Neural cell (in vitro differentiated cells): ENCODE measurements at regions not wholly inside any gene's neighbourhood (a gene's known extent, or its start where the extent isn't known, plus 50 kb on each side); places are given as distances from the start of the nearest gene placed in this dataset.

Experiments used
- H2AFZ ChIP-seq: fragments of 200-600, 300-800 bp; sonication (generic), shearing (Covaris generic); 2 replicates; pipeline ENCODE4 v1.6.0; 2014; ENCODE audit warnings: low read depth, mild to moderate bottlenecking, antibody characterized with exemption, low read length, moderate library complexity
- H3F3A ChIP-seq: fragments of 200-600 bp; shearing (Covaris generic); 2 replicates; pipeline ENCODE4 v1.6.1; 2016; ENCODE audit warnings: mild to moderate bottlenecking, moderate library complexity, mixed read lengths, antibody characterized with exemption, low read length; ENCODE audit not compliant: insufficient read depth, poor library complexity, severe bottlenecking
- H3K27ac ChIP-seq: fragments of 200-600, 300-800 bp; sonication (generic), shearing (Covaris generic); 2 replicates; pipeline ENCODE4 v1.5.1; 2014; ENCODE audit warnings: mild to moderate bottlenecking, low read length, moderate library complexity
- H3K27me3 ChIP-seq: fragments of 300-800, 200-600 bp; sonication (generic), shearing (Covaris generic); 2 replicates; pipeline ENCODE4 v1.6.0; 2014; ENCODE audit warnings: mild to moderate bottlenecking, low read depth, low read length, moderate library complexity; ENCODE audit not compliant: insufficient read depth
- H3K36me3 ChIP-seq: fragments of 300-800, 200-600 bp; sonication (generic), shearing (Covaris generic); 2 replicates; pipeline ENCODE4 v1.5.1; 2014; ENCODE audit warnings: mild to moderate bottlenecking, antibody characterized with exemption, low read length, moderate library complexity; ENCODE audit not compliant: insufficient read depth
- H3K4me2 ChIP-seq: fragments of 300-800, 200-600 bp; sonication (generic), shearing (Covaris generic); 2 replicates; pipeline ENCODE4 v1.6.0; 2014; ENCODE audit warnings: mild to moderate bottlenecking, low read length
- H3K4me3 ChIP-seq: fragments of 300-800, 200-600 bp; sonication (generic), shearing (Covaris generic); 2 replicates; pipeline ENCODE4 v1.5.1; 2014; ENCODE audit warnings: mild to moderate bottlenecking, low read length, moderate library complexity
- H3K79me2 ChIP-seq: fragments of 200-600 bp; shearing (Covaris generic); replicated peaks from 2 replicates; pipeline ENCODE4 v1.6.0; 2014; ENCODE audit warnings: mild to moderate bottlenecking, low read length, moderate library complexity; ENCODE audit not compliant: insufficient read depth
- H3K9ac ChIP-seq: fragments of 300-800, 200-600 bp; sonication (generic), shearing (Covaris generic); 2 replicates; pipeline ENCODE4 v1.6.1; 2016; ENCODE audit warnings: mild to moderate bottlenecking, low read length, mixed read lengths
- H3K9me2 ChIP-seq: fragments of 200-600 bp; shearing (Covaris generic); 2 replicates; pipeline ENCODE4 v1.6.1; 2016; ENCODE audit warnings: mild to moderate bottlenecking, low read length, mixed read lengths; ENCODE audit not compliant: insufficient read depth
- H3K9me3 ChIP-seq: fragments of 200-600, 300-800 bp; sonication (generic), shearing (Covaris generic); 2 replicates; pipeline ENCODE4 v1.6.1; 2016; ENCODE audit warnings: mild to moderate bottlenecking, mixed run types, low read length, moderate library complexity, mixed read lengths
- H4K20me1 ChIP-seq: fragments of 200-600 bp; shearing (Covaris generic); 2 replicates; pipeline ENCODE4 v1.6.1; 2016; ENCODE audit warnings: mild to moderate bottlenecking, mixed run types; ENCODE audit not compliant: insufficient read depth
- EP300 ChIP-seq: fragments of 450-650 bp; conservative IDR thresholded peaks from 2 replicates; pipeline ENCODE4 v1.6.1; 2014; ENCODE audit warnings: antibody characterized with exemption, mild to moderate bottlenecking, moderate library complexity; ENCODE audit not compliant: poor library complexity, severe bottlenecking
- EZH2 ChIP-seq: fragments of 200-600, 300-800 bp; shearing (Covaris generic), sonication (generic); IDR thresholded peaks from 2 replicates; pipeline ENCODE4 v1.6.1; 2014; ENCODE audit warnings: antibody characterized with exemption, low read length, borderline replicate concordance, mild to moderate bottlenecking; ENCODE audit not compliant: insufficient read depth, poor library complexity, severe bottlenecking
- MXI1 ChIP-seq: fragments of 450-650 bp; conservative IDR thresholded peaks from 2 replicates; pipeline ENCODE4 v1.6.1; 2014; ENCODE audit warnings: antibody characterized with exemption, mild to moderate bottlenecking; ENCODE audit not compliant: poor library complexity, severe bottlenecking
- POLR2AphosphoS5 ChIP-seq: IDR thresholded peaks from 2 replicates; pipeline ENCODE4 v1.6.1; 2012
- RAD21 ChIP-seq: fragments of 450-650 bp; conservative IDR thresholded peaks from 2 replicates; pipeline ENCODE4 v1.6.1; 2014; ENCODE audit warnings: antibody characterized with exemption, mild to moderate bottlenecking, moderate library complexity
- SMC3 ChIP-seq: fragments of 450-650 bp; conservative IDR thresholded peaks from 2 replicates; pipeline ENCODE4 v1.6.1; 2014; ENCODE audit warnings: antibody characterized with exemption, mild to moderate bottlenecking, moderate library complexity; ENCODE audit not compliant: poor library complexity
- TAF1 ChIP-seq: IDR thresholded peaks from 2 replicates; pipeline ENCODE4 v1.6.1; 2012; ENCODE audit warnings: low read depth
- TF ChIP-seq, protein P1 (sequence below): fragments of 450-650 bp; IDR thresholded peaks from 2 replicates; pipeline ENCODE4 v1.5.1; 2014; ENCODE audit warnings: antibody characterized with exemption, mild to moderate bottlenecking, moderate library complexity; ENCODE audit not compliant: poor library complexity, severe bottlenecking
- TF ChIP-seq, protein P2 (sequence below): IDR thresholded peaks from 2 replicates; pipeline ENCODE4 v1.6.1; 2012; ENCODE audit warnings: borderline replicate concordance

- H3K9me2 ChIP-seq = no peaks in the 10 kb centered on the region
- H3K9ac ChIP-seq = no peak overlapping the region
- no peaks in the 10 kb centered on the region for H3K79me2 ChIP-seq
- no peak for TF ChIP-seq SMC3
- TF ChIP-seq EZH2 = no peak
- H4K20me1 ChIP-seq = no peaks in the 10 kb centered on the region
- H3K4me3 ChIP-seq = no peak overlapping the region
- no peaks in the 10 kb centered on the region for H3K9me3 ChIP-seq
- H3K4me2 ChIP-seq = no peak overlapping the region
- no peak overlapping the region for H3K27ac ChIP-seq
- H3K36me3 ChIP-seq = no peaks in the 10 kb centered on the region
- H3K27me3 ChIP-seq = no peaks in the 10 kb centered on the region
- H3F3A ChIP-seq = peaks cover 1% of the 10 kb centered on the region
- no peak overlapping the region for H2AFZ ChIP-seq
Observed at GRCh38 chr5:174294891-174295620, 249.6 kb downstream of the NSG2 start.

DNA sequence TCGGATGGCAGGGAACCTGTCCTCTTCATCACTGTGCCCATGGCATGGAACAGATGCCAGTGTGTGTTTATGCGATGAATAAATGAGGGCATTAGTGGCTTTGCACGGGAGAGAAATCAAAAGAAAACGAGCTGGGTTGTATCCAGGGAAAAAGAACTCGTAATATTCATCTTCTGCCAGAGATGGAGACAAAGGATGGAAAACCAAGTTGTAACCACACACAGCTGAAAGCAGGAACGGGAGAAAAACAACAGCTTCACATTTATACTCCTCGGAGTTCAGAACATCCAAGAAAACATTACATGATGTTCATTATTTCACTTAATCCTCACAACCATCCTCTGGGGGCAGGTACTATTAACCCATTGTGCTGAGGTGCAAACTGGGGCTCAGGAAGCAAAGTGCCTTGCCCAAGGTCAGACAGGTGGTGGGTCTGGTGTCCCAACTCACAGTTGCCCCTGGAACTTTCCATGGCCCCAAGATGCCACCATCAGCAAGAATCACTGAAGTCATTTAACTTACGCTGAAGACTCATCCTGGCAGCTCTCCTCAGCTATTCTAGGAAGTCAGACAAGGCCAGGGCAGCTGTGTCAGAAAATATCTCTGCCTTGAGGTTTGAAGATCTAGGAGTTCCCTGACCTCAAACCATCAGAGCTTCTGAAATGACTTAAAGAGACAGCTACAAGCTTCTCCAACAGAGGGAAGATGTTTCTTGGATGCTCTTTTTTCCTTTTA is 250.4 kb downstream of the NSG2 start:
- TF ChIP-seq RAD21 (no peak), TAF1 (no peak), EZH2 (no peak), MXI1 (no peak), POLR2AphosphoS5 (no peak), SMC3 (no peak), EP300 (no peak)
- TF ChIP-seq, protein P1, sequence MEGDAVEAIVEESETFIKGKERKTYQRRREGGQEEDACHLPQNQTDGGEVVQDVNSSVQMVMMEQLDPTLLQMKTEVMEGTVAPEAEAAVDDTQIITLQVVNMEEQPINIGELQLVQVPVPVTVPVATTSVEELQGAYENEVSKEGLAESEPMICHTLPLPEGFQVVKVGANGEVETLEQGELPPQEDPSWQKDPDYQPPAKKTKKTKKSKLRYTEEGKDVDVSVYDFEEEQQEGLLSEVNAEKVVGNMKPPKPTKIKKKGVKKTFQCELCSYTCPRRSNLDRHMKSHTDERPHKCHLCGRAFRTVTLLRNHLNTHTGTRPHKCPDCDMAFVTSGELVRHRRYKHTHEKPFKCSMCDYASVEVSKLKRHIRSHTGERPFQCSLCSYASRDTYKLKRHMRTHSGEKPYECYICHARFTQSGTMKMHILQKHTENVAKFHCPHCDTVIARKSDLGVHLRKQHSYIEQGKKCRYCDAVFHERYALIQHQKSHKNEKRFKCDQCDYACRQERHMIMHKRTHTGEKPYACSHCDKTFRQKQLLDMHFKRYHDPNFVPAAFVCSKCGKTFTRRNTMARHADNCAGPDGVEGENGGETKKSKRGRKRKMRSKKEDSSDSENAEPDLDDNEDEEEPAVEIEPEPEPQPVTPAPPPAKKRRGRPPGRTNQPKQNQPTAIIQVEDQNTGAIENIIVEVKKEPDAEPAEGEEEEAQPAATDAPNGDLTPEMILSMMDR = no peak
- TF ChIP-seq, protein P2, sequence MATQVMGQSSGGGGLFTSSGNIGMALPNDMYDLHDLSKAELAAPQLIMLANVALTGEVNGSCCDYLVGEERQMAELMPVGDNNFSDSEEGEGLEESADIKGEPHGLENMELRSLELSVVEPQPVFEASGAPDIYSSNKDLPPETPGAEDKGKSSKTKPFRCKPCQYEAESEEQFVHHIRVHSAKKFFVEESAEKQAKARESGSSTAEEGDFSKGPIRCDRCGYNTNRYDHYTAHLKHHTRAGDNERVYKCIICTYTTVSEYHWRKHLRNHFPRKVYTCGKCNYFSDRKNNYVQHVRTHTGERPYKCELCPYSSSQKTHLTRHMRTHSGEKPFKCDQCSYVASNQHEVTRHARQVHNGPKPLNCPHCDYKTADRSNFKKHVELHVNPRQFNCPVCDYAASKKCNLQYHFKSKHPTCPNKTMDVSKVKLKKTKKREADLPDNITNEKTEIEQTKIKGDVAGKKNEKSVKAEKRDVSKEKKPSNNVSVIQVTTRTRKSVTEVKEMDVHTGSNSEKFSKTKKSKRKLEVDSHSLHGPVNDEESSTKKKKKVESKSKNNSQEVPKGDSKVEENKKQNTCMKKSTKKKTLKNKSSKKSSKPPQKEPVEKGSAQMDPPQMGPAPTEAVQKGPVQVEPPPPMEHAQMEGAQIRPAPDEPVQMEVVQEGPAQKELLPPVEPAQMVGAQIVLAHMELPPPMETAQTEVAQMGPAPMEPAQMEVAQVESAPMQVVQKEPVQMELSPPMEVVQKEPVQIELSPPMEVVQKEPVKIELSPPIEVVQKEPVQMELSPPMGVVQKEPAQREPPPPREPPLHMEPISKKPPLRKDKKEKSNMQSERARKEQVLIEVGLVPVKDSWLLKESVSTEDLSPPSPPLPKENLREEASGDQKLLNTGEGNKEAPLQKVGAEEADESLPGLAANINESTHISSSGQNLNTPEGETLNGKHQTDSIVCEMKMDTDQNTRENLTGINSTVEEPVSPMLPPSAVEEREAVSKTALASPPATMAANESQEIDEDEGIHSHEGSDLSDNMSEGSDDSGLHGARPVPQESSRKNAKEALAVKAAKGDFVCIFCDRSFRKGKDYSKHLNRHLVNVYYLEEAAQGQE = no peak
- H3K9me2 ChIP-seq = no peaks in the 10 kb centered on the region
- H3K4me2 ChIP-seq = no peak overlapping the region
- H3K4me3 ChIP-seq = no peak overlapping the region
- no peak overlapping the region for H2AFZ ChIP-seq
- H4K20me1 ChIP-seq = no peaks in the 10 kb centered on the region
- H3K9me3 ChIP-seq = no peaks in the 10 kb centered on the region
- no peaks in the 10 kb centered on the region for H3K36me3 ChIP-seq
- no peaks in the 10 kb centered on the region for H3F3A ChIP-seq
- no peak overlapping the region for H3K27ac ChIP-seq
- no peaks in the 10 kb centered on the region for H3K79me2 ChIP-seq
- H3K9ac ChIP-seq = no peak overlapping the region
- no peaks in the 10 kb centered on the region for H3K27me3 ChIP-seq
